Fibroblast of lung (primary cell): ENCODE measurements at regions not wholly inside any gene's neighbourhood (a gene's known extent, or its start where the extent isn't known, plus 50 kb on each side); places are given as distances from the start of the nearest gene placed in this dataset.

Source experiments
- DNase-seq, 2 donors: peaks; one replicate each; pipeline versions ENCODE4 v3.0.0 to v3.0.0-alpha.2; 2010; ENCODE audit warnings: low read depth in 2 of 2
- H2AFZ ChIP-seq: 2 replicates; pipeline ENCODE4 v1.5.1; 2012; ENCODE audit warnings: low read length, control low read depth, inconsistent platforms
- H3K27ac ChIP-seq: 2 replicates; pipeline ENCODE4 v1.5.1; 2011; ENCODE audit warnings: low read length, control low read depth; ENCODE audit not compliant: insufficient read depth
- H3K27me3 ChIP-seq: 2 replicates; pipeline ENCODE4 v1.5.1; 2011; ENCODE audit warnings: mild to moderate bottlenecking, low read length; ENCODE audit not compliant: control insufficient read depth, insufficient read depth
- H3K36me3 ChIP-seq: 2 replicates; pipeline ENCODE4 v1.5.1; 2011; ENCODE audit warnings: low read length; ENCODE audit not compliant: control insufficient read depth, insufficient read depth
- H3K4me1 ChIP-seq: 2 replicates; pipeline ENCODE4 v1.5.1; 2011; ENCODE audit warnings: low read length; ENCODE audit not compliant: control insufficient read depth, insufficient read depth; ENCODE audit errors: extremely low read depth
- H3K4me2 ChIP-seq: 2 replicates; pipeline ENCODE4 v1.5.1; 2011; ENCODE audit warnings: low read length, control low read depth; ENCODE audit not compliant: insufficient read depth; ENCODE audit errors: extremely low read depth
- H3K4me3 ChIP-seq, 4 experiments: fragments of 200-600 bp in 1 of 4; sonication (generic) in 1 of 4; replicated peaks in 1 of 4; 2 replicates each; pipeline ENCODE4 v1.5.1; 2011 to 2016; ENCODE audit warnings: low read length in 4 of 4, low read depth in 3 of 4, mild to moderate bottlenecking in 3 of 4, control low read depth in 2 of 4, inconsistent platforms in 1 of 4, mixed read lengths in 1 of 4; ENCODE audit not compliant: insufficient read depth in 1 of 4; ENCODE audit errors: control extremely low read depth in 1 of 4
- H3K79me2 ChIP-seq: 2 replicates; pipeline ENCODE4 v1.5.1; 2012; ENCODE audit warnings: mild to moderate bottlenecking, low read length, inconsistent platforms; ENCODE audit not compliant: control insufficient read depth, insufficient read depth
- H3K9ac ChIP-seq: 2 replicates; pipeline ENCODE4 v1.5.1; 2011; ENCODE audit warnings: mild to moderate bottlenecking, low read length, control low read depth; ENCODE audit not compliant: insufficient read depth
- H3K9me3 ChIP-seq: 2 replicates; pipeline ENCODE4 v1.5.1; 2012; ENCODE audit warnings: low read depth, low read length; ENCODE audit not compliant: control insufficient read depth, insufficient read depth
- H4K20me1 ChIP-seq: 2 replicates; pipeline ENCODE4 v1.5.1; 2011; ENCODE audit warnings: low read length; ENCODE audit not compliant: control insufficient read depth, insufficient read depth; ENCODE audit errors: extremely low read depth
- CTCF ChIP-seq, 2 donors: IDR thresholded peaks in 1 of 2; conservative IDR thresholded peaks in 1 of 2; 1 replicate in 1 of 2; 2 replicates in 1 of 2; pipeline ENCODE4 v1.5.1; 2011 to 2012; ENCODE audit warnings: low read length in 2 of 2, control low read depth in 1 of 2, inconsistent platforms in 1 of 2, low read depth in 1 of 2, mild to moderate bottlenecking in 1 of 2
- EZH2 ChIP-seq: IDR thresholded peaks from 2 replicates; pipeline ENCODE4 v1.5.1; 2012; ENCODE audit warnings: low read length, control low read depth, mild to moderate bottlenecking; ENCODE audit errors: missing control alignments

DNA sequence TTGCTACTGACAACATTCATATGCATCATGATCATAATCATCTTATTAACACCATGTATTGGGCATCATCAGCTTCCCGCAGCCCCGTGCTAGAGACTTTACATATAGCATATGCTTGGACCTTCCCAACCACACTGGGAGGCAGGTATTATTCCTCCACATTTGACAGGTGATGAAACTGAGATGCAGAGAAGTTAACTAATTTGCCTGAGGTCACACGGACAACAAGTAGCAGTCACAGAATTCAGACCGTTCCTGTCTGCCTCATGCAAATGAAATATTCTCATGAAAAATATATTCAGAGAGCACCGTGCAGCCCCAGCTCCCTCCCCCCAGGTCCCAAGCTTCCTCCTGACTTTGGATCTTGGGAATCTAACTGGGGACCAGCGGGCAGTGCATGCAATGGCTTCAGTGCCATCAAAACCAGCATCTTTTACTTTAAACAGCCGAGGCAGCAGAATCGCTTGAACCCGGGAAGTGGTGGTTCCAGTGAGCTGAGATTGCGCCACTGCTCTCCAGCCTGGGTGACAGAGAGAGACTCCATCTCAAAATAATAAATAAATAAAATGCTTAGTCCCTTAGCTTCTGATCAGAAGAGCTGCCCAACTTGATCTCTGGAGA is 112.2 kb upstream of the GPR26 start:
- Histone ChIP-seq H3K4me1 (no peaks in the 10 kb centered on the region), H4K20me1 (no peaks in the 10 kb centered on the region), H3K27ac (no peak overlapping the region), H3K27me3 (no peaks in the 10 kb centered on the region), H3K9me3 (no peaks in the 10 kb centered on the region), H3K36me3 (no peaks in the 10 kb centered on the region), H3K79me2 (no peaks in the 10 kb centered on the region), H2AFZ (no peak overlapping the region), H3K4me3 (no peak overlapping the region), H3K4me2 (no peak overlapping the region), H3K9ac (no peak overlapping the region)
- TF ChIP-seq EZH2 (no peak), CTCF (conservative IDR thresholded peaks at IDR 0.05 in 1 of 2, IDR thresholded peaks at IDR 0.05 in 1 of 2; ENCODE audit: low read depth in 1 of 2, low read length in 2 of 2) (no peak)
- no peak for DNase-seq

GRCh38 chr10:123554656-123555055 is 111.5 kb upstream of the GPR26 start:
- Histone ChIP-seq H3K27me3 (no peaks in the 10 kb centered on the region), H3K9ac (no peak overlapping the region), H3K9me3 (no peaks in the 10 kb centered on the region), H3K36me3 (no peaks in the 10 kb centered on the region), H3K4me2 (no peak overlapping the region), H3K4me3 (no peak overlapping the region), H3K4me1 (no peaks in the 10 kb centered on the region), H3K79me2 (no peaks in the 10 kb centered on the region), H4K20me1 (no peaks in the 10 kb centered on the region), H3K27ac (no peak overlapping the region), H2AFZ (no peak overlapping the region)
- no peak for DNase-seq
- TF ChIP-seq CTCF (conservative IDR thresholded peaks at IDR 0.05 in 1 of 2, IDR thresholded peaks at IDR 0.05 in 1 of 2; ENCODE audit: low read depth in 1 of 2, low read length in 2 of 2), result no peak
- no peak for TF ChIP-seq EZH2

DNA sequence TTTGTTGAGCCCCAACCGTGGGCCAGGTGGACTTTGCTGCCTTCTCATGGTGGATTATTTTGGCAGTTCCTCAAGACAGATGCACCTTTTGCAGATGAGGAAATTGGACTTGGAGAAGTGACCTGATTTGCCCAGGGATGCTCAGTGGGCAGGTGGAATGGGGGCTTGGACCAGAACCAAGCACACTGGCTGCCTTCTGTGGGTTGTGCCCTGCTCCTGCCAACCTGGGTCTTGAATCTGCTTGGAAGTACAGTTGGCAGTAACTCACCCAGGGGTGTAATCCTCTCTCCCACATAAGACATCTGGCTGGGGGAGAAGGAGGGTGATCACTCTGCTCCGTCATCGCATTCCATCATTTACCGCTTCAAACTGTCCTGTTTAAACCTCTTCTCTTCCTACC is 110.5 kb upstream of the GPR26 start:
- DNase-seq, result no peak
- Histone ChIP-seq H3K79me2 (no peaks in the 10 kb centered on the region), H3K9me3 (no peaks in the 10 kb centered on the region), H3K27me3 (no peaks in the 10 kb centered on the region), H3K4me3 (no peak overlapping the region), H4K20me1 (no peaks in the 10 kb centered on the region), H3K27ac (no peak overlapping the region), H3K4me2 (no peak overlapping the region), H3K36me3 (no peaks in the 10 kb centered on the region), H3K9ac (no peak overlapping the region), H3K4me1 (no peaks in the 10 kb centered on the region), H2AFZ (no peak overlapping the region)
- TF ChIP-seq CTCF (conservative IDR thresholded peaks at IDR 0.05 in 1 of 2, IDR thresholded peaks at IDR 0.05 in 1 of 2; ENCODE audit: low read depth in 1 of 2, low read length in 2 of 2) (no peak), EZH2 (no peak)
